Gastroesophageal sphincter (tissue), 3 donors: ENCODE measurements at regions not wholly inside any gene's neighbourhood (a gene's known extent, or its start where the extent isn't known, plus 50 kb on each side); places are given as distances from the start of the nearest gene placed in this dataset.

Source experiments
- CTCF ChIP-seq, 4 experiments: fragments of 200-600 bp in 2 of 4; fragments of 450-650 bp in 2 of 4; sonication (generic) in 1 of 4; IDR thresholded peaks; one replicate each; pipeline ENCODE4 v1.5.1; 2017 to 2019; ENCODE audit warnings: antibody characterized with exemption in 4 of 4, mild to moderate bottlenecking in 2 of 4, moderate library complexity in 2 of 4
- POLR2A ChIP-seq, 2 donors: fragments of 450-650 bp; IDR thresholded peaks; one replicate each; pipeline ENCODE4 v1.6.1; 2017; ENCODE audit warnings: antibody characterized with exemption in 2 of 2, mild to moderate bottlenecking in 2 of 2, moderate library complexity in 1 of 2

GRCh38 chrX:40418146-40418812, 162.5 kb upstream of the ATP6AP2 start:
- TF ChIP-seq POLR2A (IDR thresholded peaks at IDR 0.05) (no peak), CTCF (IDR thresholded peaks at IDR 0.05) (no peak)
